ENCODE measurements at regions not wholly inside any gene's neighbourhood (a gene's known extent, or its start where the extent isn't known, plus 50 kb on each side); places are given as distances from the start of the nearest gene placed in this dataset.

GRCh38 chr3:94482686-94483085 lies 419.8 kb downstream of the NSUN3 start:
- TF ChIP-seq CTCF (IDR thresholded peaks at IDR 0.05; ENCODE audit: insufficient read depth, low read length, poor library complexity, severe bottlenecking) (no peak), EZH2phosphoT487 (conservative IDR thresholded peaks at IDR 0.05; ENCODE audit: low read length) (no peak)
